ENCODE measurements at regions not wholly inside any gene's neighbourhood (a gene's known extent, or its start where the extent isn't known, plus 50 kb on each side); places are given as distances from the start of the nearest gene placed in this dataset.

- TF ChIP-seq NFE2 (IDR thresholded peaks at IDR 0.05; ENCODE audit: low read depth) (no peak), IRF2 (CRISPR knock-in tag; IDR thresholded peaks at IDR 0.05) (no peak), YY1 (IDR thresholded peaks at IDR 0.05; ENCODE audit: borderline replicate concordance in 1 of 3, control insufficient read depth in 1 of 3, extremely low read depth in 1 of 3, insufficient read depth in 3 of 3, insufficient read length in 1 of 3, insufficient replicate concordance in 2 of 3, low read depth in 1 of 3, low read length in 2 of 3) (no peak), POLR2A (conservative IDR thresholded peaks at IDR 0.05) (no peak), NCOA4 (IDR thresholded peaks at IDR 0.05; ENCODE audit: partially characterized antibody) (no peak), ZBTB12 (CRISPR knock-in tag; IDR thresholded peaks at IDR 0.05) (no peak), ADNP (tag; IDR thresholded peaks at IDR 0.05) (no peak), ZBTB33 (CRISPR knock-in tag; IDR thresholded peaks at IDR 0.05) (no peak), NFYB (IDR thresholded peaks at IDR 0.05; ENCODE audit: extremely low read depth, insufficient read length) (no peak), SP1 (CRISPR knock-in tag; IDR thresholded peaks at IDR 0.05) (no peak), CTCF (IDR thresholded peaks at IDR 0.05 in 2 of 3, conservative IDR thresholded peaks at IDR 0.05 in 1 of 3; ENCODE audit: insufficient read depth in 2 of 3, low read depth in 1 of 3, low read length in 3 of 3) (no peak), EGR1 (conservative IDR thresholded peaks at IDR 0.05) (no peak), KAT2B (IDR thresholded peaks at IDR 0.05; ENCODE audit: low read depth, low read length) (no peak)
Observed at GRCh38 chr12:118816296-118816695, 165.0 kb upstream of the SRRM4 start.
